ENCODE measurements at regions not wholly inside any gene's neighbourhood (a gene's known extent, or its start where the extent isn't known, plus 50 kb on each side); places are given as distances from the start of the nearest gene placed in this dataset.

DNA sequence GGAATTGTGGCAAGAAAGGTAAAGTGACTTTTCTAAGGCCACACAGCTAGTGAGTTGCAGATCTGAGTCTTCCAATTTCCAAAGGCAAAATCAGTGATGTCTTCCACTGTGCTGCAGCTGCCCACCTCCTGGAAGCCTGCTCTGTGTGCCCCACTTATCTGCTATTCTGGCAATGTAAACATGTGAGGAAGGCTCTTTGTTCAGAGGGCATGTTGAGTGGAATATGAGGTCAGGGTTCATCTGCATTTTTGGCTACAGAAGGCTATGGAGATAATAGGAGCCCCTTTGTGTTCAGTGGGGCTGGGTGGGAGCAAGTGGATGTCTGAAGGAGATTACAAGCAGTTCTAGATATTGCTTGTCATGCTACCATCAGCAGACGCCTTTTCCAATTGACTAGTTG lies 396.2 kb downstream of the BUD13 start (continued):
- TF ChIP-seq, protein P1, sequence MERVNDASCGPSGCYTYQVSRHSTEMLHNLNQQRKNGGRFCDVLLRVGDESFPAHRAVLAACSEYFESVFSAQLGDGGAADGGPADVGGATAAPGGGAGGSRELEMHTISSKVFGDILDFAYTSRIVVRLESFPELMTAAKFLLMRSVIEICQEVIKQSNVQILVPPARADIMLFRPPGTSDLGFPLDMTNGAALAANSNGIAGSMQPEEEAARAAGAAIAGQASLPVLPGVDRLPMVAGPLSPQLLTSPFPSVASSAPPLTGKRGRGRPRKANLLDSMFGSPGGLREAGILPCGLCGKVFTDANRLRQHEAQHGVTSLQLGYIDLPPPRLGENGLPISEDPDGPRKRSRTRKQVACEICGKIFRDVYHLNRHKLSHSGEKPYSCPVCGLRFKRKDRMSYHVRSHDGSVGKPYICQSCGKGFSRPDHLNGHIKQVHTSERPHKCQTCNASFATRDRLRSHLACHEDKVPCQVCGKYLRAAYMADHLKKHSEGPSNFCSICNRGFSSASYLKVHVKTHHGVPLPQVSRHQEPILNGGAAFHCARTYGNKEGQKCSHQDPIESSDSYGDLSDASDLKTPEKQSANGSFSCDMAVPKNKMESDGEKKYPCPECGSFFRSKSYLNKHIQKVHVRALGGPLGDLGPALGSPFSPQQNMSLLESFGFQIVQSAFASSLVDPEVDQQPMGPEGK (CRISPR knock-in tag; IDR thresholded peaks at IDR 0.05), result peak; percentile 33; the same call in 1 of the 2 replicates
- TF ChIP-seq ZNF337 (CRISPR knock-in tag; IDR thresholded peaks at IDR 0.05; ENCODE audit: borderline replicate concordance, low read depth) (no peak), ZNF746 (CRISPR knock-in tag; IDR thresholded peaks at IDR 0.05) (no peak; the same call in 1 of the 2 replicates), HMG20A (CRISPR knock-in tag; IDR thresholded peaks at IDR 0.05; ENCODE audit: borderline replicate concordance) (peak; percentile 55; the same call in 1 of the 2 replicates), BRCA1 (CRISPR knock-in tag; IDR thresholded peaks at IDR 0.05) (no peak), POGZ (CRISPR knock-in tag; IDR thresholded peaks at IDR 0.05) (peak; percentile 25; the same call in 1 of the 2 replicates), BCL3 (CRISPR knock-in tag; IDR thresholded peaks at IDR 0.05) (no peak), ZNF260 (CRISPR knock-in tag; IDR thresholded peaks at IDR 0.05; ENCODE audit: borderline replicate concordance, low read depth) (no peak), ZNF296 (CRISPR knock-in tag; conservative IDR thresholded peaks at IDR 0.05) (no peak), ZMAT3 (CRISPR knock-in tag; conservative IDR thresholded peaks at IDR 0.05) (no peak), ZBTB34 (CRISPR knock-in tag; IDR thresholded peaks at IDR 0.05) (no peak), ZNF446 (CRISPR knock-in tag; IDR thresholded peaks at IDR 0.05) (no peak), ATF2 (CRISPR knock-in tag; IDR thresholded peaks at IDR 0.05) (no peak), THAP11 (CRISPR knock-in tag; IDR thresholded peaks at IDR 0.05) (no peak), GLMP (CRISPR knock-in tag; IDR thresholded peaks at IDR 0.05; ENCODE audit: borderline replicate concordance) (no peak), ZNF644 (CRISPR knock-in tag; IDR thresholded peaks at IDR 0.05; ENCODE audit: low read depth) (peak; percentile 60; the same call in 1 of the 2 replicates)
- TF ChIP-seq, protein P2, sequence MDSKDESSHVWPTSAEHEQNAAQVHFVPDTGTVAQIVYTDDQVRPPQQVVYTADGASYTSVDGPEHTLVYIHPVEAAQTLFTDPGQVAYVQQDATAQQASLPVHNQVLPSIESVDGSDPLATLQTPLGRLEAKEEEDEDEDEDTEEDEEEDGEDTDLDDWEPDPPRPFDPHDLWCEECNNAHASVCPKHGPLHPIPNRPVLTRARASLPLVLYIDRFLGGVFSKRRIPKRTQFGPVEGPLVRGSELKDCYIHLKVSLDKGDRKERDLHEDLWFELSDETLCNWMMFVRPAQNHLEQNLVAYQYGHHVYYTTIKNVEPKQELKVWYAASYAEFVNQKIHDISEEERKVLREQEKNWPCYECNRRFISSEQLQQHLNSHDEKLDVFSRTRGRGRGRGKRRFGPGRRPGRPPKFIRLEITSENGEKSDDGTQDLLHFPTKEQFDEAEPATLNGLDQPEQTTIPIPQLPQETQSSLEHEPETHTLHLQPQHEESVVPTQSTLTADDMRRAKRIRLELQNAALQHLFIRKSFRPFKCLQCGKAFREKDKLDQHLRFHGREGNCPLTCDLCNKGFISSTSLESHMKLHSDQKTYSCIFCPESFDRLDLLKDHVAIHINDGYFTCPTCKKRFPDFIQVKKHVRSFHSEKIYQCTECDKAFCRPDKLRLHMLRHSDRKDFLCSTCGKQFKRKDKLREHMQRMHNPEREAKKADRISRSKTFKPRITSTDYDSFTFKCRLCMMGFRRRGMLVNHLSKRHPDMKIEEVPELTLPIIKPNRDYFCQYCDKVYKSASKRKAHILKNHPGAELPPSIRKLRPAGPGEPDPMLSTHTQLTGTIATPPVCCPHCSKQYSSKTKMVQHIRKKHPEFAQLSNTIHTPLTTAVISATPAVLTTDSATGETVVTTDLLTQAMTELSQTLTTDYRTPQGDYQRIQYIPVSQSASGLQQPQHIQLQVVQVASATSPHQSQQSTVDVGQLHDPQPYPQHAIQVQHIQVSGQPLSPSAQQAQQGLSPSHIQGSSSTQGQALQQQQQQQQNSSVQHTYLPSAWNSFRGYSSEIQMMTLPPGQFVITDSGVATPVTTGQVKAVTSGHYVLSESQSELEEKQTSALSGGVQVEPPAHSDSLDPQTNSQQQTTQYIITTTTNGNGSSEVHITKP (CRISPR knock-in tag; IDR thresholded peaks at IDR 0.05; ENCODE audit: low read depth), result no peak
- TF ChIP-seq, protein P3, sequence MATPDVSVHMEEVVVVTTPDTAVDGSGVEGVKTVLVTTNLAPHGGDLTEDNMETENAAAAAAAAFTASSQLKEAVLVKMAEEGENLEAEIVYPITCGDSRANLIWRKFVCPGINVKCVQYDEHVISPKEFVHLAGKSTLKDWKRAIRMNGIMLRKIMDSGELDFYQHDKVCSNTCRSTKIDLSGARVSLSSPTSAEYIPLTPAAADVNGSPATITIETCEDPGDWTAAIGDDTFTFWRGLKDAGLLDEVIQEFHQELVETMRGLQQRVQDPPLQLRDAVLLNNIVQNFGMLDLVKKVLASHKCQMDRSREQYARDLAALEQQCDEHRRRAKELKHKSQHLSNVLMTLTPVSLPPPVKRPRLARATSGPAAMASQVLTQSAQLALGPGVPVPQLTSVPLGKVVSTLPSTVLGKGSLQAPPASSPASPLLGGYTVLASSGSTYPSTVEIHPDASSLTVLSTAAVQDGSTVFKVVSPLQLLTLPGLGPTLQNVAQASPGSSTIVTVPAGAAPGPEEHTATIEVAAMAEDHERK (CRISPR knock-in tag; IDR thresholded peaks at IDR 0.05; ENCODE audit: low read depth), result no peak

All from HepG2 (cell line).